Astrocyte of the cerebellum (primary cell): ENCODE measurements at regions not wholly inside any gene's neighbourhood (a gene's known extent, or its start where the extent isn't known, plus 50 kb on each side); places are given as distances from the start of the nearest gene placed in this dataset.

ENCODE experiments used
- DNase-seq: peaks from one replicate; pipeline ENCODE4 v3.0.0-alpha.2; 2011; ENCODE audit warnings: low read depth
- H3K4me3 ChIP-seq: 2 replicates; pipeline ENCODE4 v1.5.1; 2011; ENCODE audit warnings: mild to moderate bottlenecking, low read depth, low read length, moderate library complexity
- in situ Hi-C: cut with HindIII; loops from 2 replicates; pipeline ENCODE4 v1.10.0; 2017; ENCODE audit warnings: low sequenced_read_pairs
- TF ChIP-seq, protein P1 (sequence below): IDR thresholded peaks from 2 replicates; pipeline ENCODE4 v1.5.1; 2012; ENCODE audit warnings: low read length, low read depth, moderate library complexity, mild to moderate bottlenecking; ENCODE audit errors: missing control alignments

DNA sequence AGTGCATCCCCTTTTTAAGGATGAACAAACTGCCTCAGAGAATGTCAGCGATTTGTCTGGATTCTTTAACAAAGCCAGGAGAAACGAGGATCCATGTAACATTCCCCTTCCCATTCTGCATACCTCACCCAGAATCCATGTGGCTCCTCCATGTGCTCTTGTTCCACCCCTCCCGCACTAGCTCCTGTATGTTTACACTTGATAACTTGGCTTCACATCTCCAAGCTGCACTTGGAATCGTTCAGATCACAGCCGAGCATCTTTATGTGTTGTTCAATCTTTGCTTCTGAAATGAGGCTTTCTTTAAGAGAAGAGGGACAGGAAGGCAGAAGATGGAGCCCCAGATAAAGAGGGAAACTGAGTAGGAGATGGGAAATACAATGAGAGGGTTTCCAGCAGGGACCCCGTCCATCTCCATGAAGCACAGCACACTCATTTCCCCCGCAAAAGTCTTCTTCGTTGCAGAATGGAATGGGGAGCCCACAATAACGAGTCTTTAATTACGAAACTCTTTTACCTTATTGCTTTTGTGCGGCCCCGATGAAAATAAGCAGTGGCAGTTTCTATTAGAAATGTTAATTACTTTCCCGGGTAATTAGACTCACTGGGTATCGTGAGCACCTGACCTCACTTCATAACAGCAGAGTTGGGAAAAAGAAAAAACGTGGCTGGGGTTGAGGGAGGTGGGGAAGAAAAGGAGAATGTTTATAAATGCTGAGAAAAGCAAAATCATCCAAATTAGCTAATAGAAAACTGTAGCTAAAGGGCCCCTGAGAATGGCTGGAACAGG is 96.8 kb upstream of the ISX start:
- in situ Hi-C loops, result no loop called here
- no peak for DNase-seq
- TF ChIP-seq, protein P1, sequence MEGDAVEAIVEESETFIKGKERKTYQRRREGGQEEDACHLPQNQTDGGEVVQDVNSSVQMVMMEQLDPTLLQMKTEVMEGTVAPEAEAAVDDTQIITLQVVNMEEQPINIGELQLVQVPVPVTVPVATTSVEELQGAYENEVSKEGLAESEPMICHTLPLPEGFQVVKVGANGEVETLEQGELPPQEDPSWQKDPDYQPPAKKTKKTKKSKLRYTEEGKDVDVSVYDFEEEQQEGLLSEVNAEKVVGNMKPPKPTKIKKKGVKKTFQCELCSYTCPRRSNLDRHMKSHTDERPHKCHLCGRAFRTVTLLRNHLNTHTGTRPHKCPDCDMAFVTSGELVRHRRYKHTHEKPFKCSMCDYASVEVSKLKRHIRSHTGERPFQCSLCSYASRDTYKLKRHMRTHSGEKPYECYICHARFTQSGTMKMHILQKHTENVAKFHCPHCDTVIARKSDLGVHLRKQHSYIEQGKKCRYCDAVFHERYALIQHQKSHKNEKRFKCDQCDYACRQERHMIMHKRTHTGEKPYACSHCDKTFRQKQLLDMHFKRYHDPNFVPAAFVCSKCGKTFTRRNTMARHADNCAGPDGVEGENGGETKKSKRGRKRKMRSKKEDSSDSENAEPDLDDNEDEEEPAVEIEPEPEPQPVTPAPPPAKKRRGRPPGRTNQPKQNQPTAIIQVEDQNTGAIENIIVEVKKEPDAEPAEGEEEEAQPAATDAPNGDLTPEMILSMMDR, result no peak
- H3K4me3 ChIP-seq, result no peak overlapping the region

DNA sequence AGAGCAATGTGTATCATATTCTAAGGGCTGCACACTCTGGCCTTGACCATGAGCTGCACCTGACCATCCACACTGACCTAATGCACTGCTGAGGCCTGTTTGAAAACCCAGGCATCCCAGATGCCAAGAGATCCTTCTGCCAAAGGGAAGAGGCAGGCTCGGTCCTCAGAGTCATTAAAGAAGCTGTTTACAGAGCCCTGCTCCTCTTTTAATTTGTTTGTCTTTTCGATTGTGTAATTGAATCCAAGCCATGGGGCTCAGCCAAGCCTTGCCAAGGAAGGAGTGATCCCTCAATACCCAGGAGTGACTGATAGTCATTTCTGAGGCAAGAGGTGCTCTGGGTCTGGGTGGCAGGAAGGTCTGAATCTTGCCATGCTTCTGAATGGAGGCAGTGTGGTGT is 94.5 kb upstream of the ISX start:
- in situ Hi-C loops, result no loop called here
- TF ChIP-seq, protein P1, result no peak
- no peak for DNase-seq
- H3K4me3 ChIP-seq, result no peak overlapping the region

DNA sequence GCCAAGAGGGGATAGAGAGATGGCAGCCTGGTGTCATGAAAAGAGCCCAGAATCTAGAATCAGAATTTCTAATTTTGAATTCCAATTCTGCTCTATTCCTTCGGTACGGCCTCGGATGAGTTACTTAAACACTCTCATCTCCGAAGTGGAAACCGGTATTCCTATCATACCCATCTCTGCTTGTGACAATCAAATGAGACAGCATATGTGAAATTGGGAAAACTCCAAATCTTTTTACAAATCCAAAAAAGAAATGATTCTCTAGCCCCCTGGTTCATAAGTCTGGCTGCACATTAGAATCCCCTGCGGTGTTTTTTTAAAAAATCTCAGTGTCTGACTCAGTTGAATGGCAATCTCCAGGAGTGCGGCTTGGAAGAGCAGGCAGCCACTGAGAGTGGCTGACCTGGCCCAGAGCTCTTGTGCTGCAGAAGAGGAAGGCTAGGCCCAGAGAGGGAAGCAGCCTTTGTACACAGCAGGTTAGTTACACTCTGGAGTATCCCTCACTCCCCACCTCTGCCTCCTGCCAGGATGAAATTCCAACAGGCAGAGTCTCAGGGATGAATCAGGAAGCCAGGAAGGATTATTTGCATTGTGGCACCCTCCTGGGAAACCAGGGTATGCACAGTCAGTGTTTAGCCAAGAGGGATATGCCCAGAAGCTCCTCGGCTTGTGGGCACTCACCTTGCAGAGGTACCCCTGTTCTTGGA is 93.6 kb upstream of the ISX start:
- no peak for DNase-seq
- in situ Hi-C loops, result no loop called here
- TF ChIP-seq, protein P1, result no peak
- H3K4me3 ChIP-seq, result no peak overlapping the region

DNA sequence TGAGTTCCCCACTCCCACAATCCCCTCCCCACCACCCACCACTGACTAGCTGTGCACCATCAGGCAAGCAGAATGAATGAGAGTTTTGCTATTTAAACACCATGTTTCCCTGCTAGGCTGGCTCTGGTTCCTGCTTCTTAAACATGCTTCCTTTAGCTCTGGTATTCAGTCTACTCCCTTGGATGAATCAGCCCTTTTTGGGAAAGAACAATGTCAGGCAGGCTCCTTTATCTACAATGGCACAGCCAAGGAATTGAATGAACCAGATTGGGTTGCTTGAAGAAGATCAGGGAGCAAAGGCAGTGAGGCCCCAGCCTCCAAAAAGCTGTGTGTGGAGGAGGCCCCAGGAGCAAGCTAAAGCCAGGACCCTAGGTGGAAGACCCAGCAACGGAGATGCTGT is 92.9 kb upstream of the ISX start:
- no peak for DNase-seq
- TF ChIP-seq, protein P1, result no peak
- no peak overlapping the region for H3K4me3 ChIP-seq
- in situ Hi-C loops, result no loop called here

DNA sequence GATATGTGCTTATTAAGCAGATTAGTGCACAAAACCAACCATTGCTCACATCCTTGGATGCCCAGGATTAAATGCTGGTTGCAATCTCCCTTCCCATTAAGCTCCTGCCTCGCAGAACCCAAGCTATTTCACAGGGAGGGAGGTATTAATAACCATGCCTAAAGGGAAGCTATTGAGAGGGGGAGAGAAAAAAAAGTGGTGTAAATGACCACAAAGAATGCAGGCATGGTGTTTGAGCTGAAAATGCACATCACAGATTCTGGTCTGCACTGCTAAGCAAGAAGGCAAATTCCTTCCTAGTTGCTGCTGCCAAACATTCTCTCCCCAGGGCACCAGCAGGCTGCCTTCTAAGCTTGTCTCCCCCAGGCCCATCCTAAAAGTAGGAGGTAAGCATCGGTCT is 92.0 kb upstream of the ISX start:
- in situ Hi-C loops, result no loop called here

DNA sequence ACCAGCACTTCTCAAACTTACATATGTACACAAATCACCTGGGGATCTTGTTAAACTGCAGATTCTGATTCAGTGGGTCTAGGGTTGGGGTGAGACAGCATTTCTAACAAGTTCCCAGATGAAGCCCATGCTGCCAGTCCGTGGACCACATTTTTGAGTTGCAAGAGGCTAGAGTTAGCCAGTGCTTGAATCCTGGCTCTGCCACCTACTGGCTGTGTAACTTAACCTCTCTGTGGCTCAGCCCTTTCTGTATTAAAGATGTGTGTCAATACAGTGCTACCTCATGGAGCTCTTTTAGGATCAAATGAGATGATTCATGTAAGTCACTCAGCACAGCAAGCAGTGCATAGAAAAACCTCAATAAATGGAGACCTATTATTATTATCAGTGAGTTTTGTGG is 90.2 kb upstream of the ISX start:
- no peak overlapping the region for H3K4me3 ChIP-seq
- in situ Hi-C loops, result no loop called here
- DNase-seq, result no peak
- TF ChIP-seq, protein P1, result no peak

More for the DNA sequence above, 92.0 kb upstream of the ISX start:
- no peak overlapping the region for H3K4me3 ChIP-seq
- DNase-seq, result peak; percentile 23
- TF ChIP-seq, protein P1, result no peak
